ENCODE measurements at regions not wholly inside any gene's neighbourhood (a gene's known extent, or its start where the extent isn't known, plus 50 kb on each side); places are given as distances from the start of the nearest gene placed in this dataset.
A peak's percentile ranks its signal among the peaks of the same experiment; 100 is the strongest.

GRCh38 chr14:37864861-37865718 is 269.7 kb downstream of the TTC6 start (continued):
- TF ChIP-seq, protein P1, sequence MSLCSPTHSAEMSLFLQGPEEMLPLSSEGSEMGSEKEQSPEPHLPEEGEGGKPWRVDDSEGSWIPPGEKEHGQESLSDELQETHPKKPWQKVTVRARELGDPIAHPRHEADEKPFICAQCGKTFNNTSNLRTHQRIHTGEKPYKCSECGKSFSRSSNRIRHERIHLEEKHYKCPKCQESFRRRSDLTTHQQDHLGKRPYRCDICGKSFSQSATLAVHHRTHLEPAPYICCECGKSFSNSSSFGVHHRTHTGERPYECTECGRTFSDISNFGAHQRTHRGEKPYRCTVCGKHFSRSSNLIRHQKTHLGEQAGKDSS (CRISPR knock-in tag; IDR thresholded peaks at IDR 0.05; ENCODE audit: borderline replicate concordance, low read depth): peak; percentile 89; the same call in 1 of the 2 replicates
- no peak for TF ChIP-seq TP53 (CRISPR knock-in tag; conservative IDR thresholded peaks at IDR 0.05)
- peak; percentile 78 for TF ChIP-seq ATF1 (CRISPR knock-in tag; IDR thresholded peaks at IDR 0.05)
- no peak for TF ChIP-seq GPN1 (CRISPR knock-in tag; IDR thresholded peaks at IDR 0.05; ENCODE audit: borderline replicate concordance)
- TF ChIP-seq GTF2F1 (IDR thresholded peaks at IDR 0.05; ENCODE audit: low read length): no peak
- TF ChIP-seq ZNF503 (CRISPR knock-in tag; IDR thresholded peaks at IDR 0.05): peak; percentile 99
- peak; percentile 99 for TF ChIP-seq FOSL2 (CRISPR knock-in tag; IDR thresholded peaks at IDR 0.05)
- no peak for TF ChIP-seq CAMTA2 (CRISPR knock-in tag; IDR thresholded peaks at IDR 0.05; ENCODE audit: borderline replicate concordance)
- no peak; the same call in 1 of the 2 replicates for TF ChIP-seq XBP1 (CRISPR knock-in tag; IDR thresholded peaks at IDR 0.05)
- TF ChIP-seq TOE1 (CRISPR knock-in tag; IDR thresholded peaks at IDR 0.05): peak; percentile 99
- TF ChIP-seq, protein P2, sequence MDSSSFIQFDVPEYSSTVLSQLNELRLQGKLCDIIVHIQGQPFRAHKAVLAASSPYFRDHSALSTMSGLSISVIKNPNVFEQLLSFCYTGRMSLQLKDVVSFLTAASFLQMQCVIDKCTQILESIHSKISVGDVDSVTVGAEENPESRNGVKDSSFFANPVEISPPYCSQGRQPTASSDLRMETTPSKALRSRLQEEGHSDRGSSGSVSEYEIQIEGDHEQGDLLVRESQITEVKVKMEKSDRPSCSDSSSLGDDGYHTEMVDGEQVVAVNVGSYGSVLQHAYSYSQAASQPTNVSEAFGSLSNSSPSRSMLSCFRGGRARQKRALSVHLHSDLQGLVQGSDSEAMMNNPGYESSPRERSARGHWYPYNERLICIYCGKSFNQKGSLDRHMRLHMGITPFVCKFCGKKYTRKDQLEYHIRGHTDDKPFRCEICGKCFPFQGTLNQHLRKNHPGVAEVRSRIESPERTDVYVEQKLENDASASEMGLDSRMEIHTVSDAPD (CRISPR knock-in tag; IDR thresholded peaks at IDR 0.05): peak; percentile 100
- peak; percentile 99 for TF ChIP-seq ERF (CRISPR knock-in tag; IDR thresholded peaks at IDR 0.05)
- 0 out of 2 replicates have a peak, but pooled peaks have one; percentile 72 for TF ChIP-seq ZNF513 (CRISPR knock-in tag; conservative IDR thresholded peaks at IDR 0.05)
- TF ChIP-seq, protein P3, sequence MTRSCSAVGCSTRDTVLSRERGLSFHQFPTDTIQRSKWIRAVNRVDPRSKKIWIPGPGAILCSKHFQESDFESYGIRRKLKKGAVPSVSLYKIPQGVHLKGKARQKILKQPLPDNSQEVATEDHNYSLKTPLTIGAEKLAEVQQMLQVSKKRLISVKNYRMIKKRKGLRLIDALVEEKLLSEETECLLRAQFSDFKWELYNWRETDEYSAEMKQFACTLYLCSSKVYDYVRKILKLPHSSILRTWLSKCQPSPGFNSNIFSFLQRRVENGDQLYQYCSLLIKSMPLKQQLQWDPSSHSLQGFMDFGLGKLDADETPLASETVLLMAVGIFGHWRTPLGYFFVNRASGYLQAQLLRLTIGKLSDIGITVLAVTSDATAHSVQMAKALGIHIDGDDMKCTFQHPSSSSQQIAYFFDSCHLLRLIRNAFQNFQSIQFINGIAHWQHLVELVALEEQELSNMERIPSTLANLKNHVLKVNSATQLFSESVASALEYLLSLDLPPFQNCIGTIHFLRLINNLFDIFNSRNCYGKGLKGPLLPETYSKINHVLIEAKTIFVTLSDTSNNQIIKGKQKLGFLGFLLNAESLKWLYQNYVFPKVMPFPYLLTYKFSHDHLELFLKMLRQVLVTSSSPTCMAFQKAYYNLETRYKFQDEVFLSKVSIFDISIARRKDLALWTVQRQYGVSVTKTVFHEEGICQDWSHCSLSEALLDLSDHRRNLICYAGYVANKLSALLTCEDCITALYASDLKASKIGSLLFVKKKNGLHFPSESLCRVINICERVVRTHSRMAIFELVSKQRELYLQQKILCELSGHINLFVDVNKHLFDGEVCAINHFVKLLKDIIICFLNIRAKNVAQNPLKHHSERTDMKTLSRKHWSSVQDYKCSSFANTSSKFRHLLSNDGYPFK (CRISPR knock-in tag; IDR thresholded peaks at IDR 0.05; ENCODE audit: borderline replicate concordance): peak; percentile 28; the same call in 1 of the 2 replicates
- TF ChIP-seq TRIM22 (IDR thresholded peaks at IDR 0.05): no peak
- 0 out of 2 replicates have a peak, but pooled peaks have one; percentile 70 for TF ChIP-seq ZNF256 (CRISPR knock-in tag; conservative IDR thresholded peaks at IDR 0.05)
- no peak for TF ChIP-seq ZFP62 (CRISPR knock-in tag; IDR thresholded peaks at IDR 0.05)
- TF ChIP-seq NFE2L2 (IDR thresholded peaks at IDR 0.05; ENCODE audit: low read length): no peak
- peak; percentile 94; the same call in 1 of the 2 replicates for TF ChIP-seq ZNF746 (CRISPR knock-in tag; IDR thresholded peaks at IDR 0.05)
- TF ChIP-seq NAIF1 (CRISPR knock-in tag; IDR thresholded peaks at IDR 0.05; ENCODE audit: borderline replicate concordance): 0 out of 2 replicates have a peak, but pooled peaks have one; percentile 39
